ENCODE measurements at regions not wholly inside any gene's neighbourhood (a gene's known extent, or its start where the extent isn't known, plus 50 kb on each side); places are given as distances from the start of the nearest gene placed in this dataset.
"Not testable (repeated sequence)": the region's sequence is repeated elsewhere in the genome, so short reads cannot be mapped to it uniquely, and the experiment has no call there.

GRCh38 chr4:115219315-115219860 is 106.0 kb upstream of the NDST4 start:
- no peak for TF ChIP-seq CTCF (IDR thresholded peaks at IDR 0.05; ENCODE audit: low read depth, low read length)
- H3K4me3 ChIP-seq (replicated peaks in 1 of 2; ENCODE audit: low read depth in 2 of 2, low read length in 2 of 2): no peak overlapping the region
- no peak for DNase-seq (ENCODE audit: low read depth in 2 of 2)

- no peak for DNase-seq (ENCODE audit: low read depth in 2 of 2)
- no peak for TF ChIP-seq CTCF (IDR thresholded peaks at IDR 0.05; ENCODE audit: low read depth, low read length)
- H3K4me3 ChIP-seq (replicated peaks in 1 of 2; ENCODE audit: low read depth in 2 of 2, low read length in 2 of 2): no peak overlapping the region
These were observed 102.5 kb upstream of the NDST4 start for GRCh38 chr4:115215935-115216334.

GRCh38 chr4:115213716-115214115 is 100.3 kb upstream of the NDST4 start:
- no peak for DNase-seq (ENCODE audit: low read depth in 2 of 2)
- no peak for TF ChIP-seq CTCF (IDR thresholded peaks at IDR 0.05; ENCODE audit: low read depth, low read length)
- H3K4me3 ChIP-seq (replicated peaks in 1 of 2; ENCODE audit: low read depth in 2 of 2, low read length in 2 of 2): no peak overlapping the region

GRCh38 chr4:115201042-115201330 is 87.6 kb upstream of the NDST4 start:
- no peak for TF ChIP-seq CTCF (IDR thresholded peaks at IDR 0.05; ENCODE audit: low read depth, low read length)
- DNase-seq (ENCODE audit: low read depth in 2 of 2): no peak
- H3K4me3 ChIP-seq (replicated peaks in 1 of 2; ENCODE audit: low read depth in 2 of 2, low read length in 2 of 2): no peak overlapping the region

GRCh38 chr4:115200201-115201041 is 87.0 kb upstream of the NDST4 start:
- not testable (repeated sequence) for H3K4me3 ChIP-seq (replicated peaks in 1 of 2; ENCODE audit: low read depth in 2 of 2, low read length in 2 of 2); DNase-seq (ENCODE audit: low read depth in 2 of 2)

GRCh38 chr4:115194612-115195011 is 81.2 kb upstream of the NDST4 start:
- H3K4me3 ChIP-seq (replicated peaks in 1 of 2; ENCODE audit: low read depth in 2 of 2, low read length in 2 of 2); DNase-seq (ENCODE audit: low read depth in 2 of 2): not testable (repeated sequence)

GRCh38 chr4:115190529-115190928 is 77.1 kb upstream of the NDST4 start:
- no peak overlapping the region for H3K4me3 ChIP-seq (replicated peaks in 1 of 2; ENCODE audit: low read depth in 2 of 2, low read length in 2 of 2)
- no peak for DNase-seq (ENCODE audit: low read depth in 2 of 2)
- TF ChIP-seq CTCF (IDR thresholded peaks at IDR 0.05; ENCODE audit: low read depth, low read length): no peak

GRCh38 chr4:115187136-115187535 is 73.7 kb upstream of the NDST4 start:
- H3K4me3 ChIP-seq (replicated peaks in 1 of 2; ENCODE audit: low read depth in 2 of 2, low read length in 2 of 2): no peak overlapping the region
- no peak for TF ChIP-seq CTCF (IDR thresholded peaks at IDR 0.05; ENCODE audit: low read depth, low read length)
- DNase-seq (ENCODE audit: low read depth in 2 of 2): no peak

- not testable (repeated sequence) for DNase-seq (ENCODE audit: low read depth in 2 of 2); H3K4me3 ChIP-seq (replicated peaks in 1 of 2; ENCODE audit: low read depth in 2 of 2, low read length in 2 of 2)
These were observed 66.1 kb upstream of the NDST4 start for GRCh38 chr4:115179438-115180062.

GRCh38 chr4:115178687-115179086 is 65.3 kb upstream of the NDST4 start:
- DNase-seq (ENCODE audit: low read depth in 2 of 2); H3K4me3 ChIP-seq (replicated peaks in 1 of 2; ENCODE audit: low read depth in 2 of 2, low read length in 2 of 2): not testable (repeated sequence)
